SH-SY5Y (cell line): ENCODE measurements at regions not wholly inside any gene's neighbourhood (a gene's known extent, or its start where the extent isn't known, plus 50 kb on each side); places are given as distances from the start of the nearest gene placed in this dataset.

Experiments
- GATA2 ChIP-seq: IDR thresholded peaks from 2 replicates; pipeline ENCODE4 v1.6.1; 2011; ENCODE audit warnings: mild to moderate bottlenecking, low read depth, low read length
- GATA3 ChIP-seq: IDR thresholded peaks from 2 replicates; pipeline ENCODE4 v1.6.1; 2011; ENCODE audit warnings: low read depth, mild to moderate bottlenecking, low read length, moderate library complexity

- TF ChIP-seq GATA2: no peak
- TF ChIP-seq GATA3: no peak
These were observed 134.8 kb upstream of the SPRY2 start for GRCh38 chr13:80475718-80476117.
